Fibroblast of pulmonary artery (primary cell): ENCODE measurements at regions not wholly inside any gene's neighbourhood (a gene's known extent, or its start where the extent isn't known, plus 50 kb on each side); places are given as distances from the start of the nearest gene placed in this dataset.
A peak's percentile ranks its signal among the peaks of the same experiment; 100 is the strongest.

Source experiments
- DNase-seq: peaks from one replicate; pipeline ENCODE4 v3.0.0-alpha.2; 2010; ENCODE audit warnings: low read depth
- H3K4me3 ChIP-seq: replicated peaks from 2 replicates; pipeline ENCODE4 v1.5.1; 2011; ENCODE audit warnings: low read depth, mild to moderate bottlenecking, control low read depth, low read length, moderate library complexity
- TF ChIP-seq, protein P1 (sequence below): IDR thresholded peaks from 2 replicates; pipeline ENCODE4 v1.5.1; 2011; ENCODE audit warnings: mild to moderate bottlenecking, control low read depth, low read length, inconsistent platforms; ENCODE audit errors: missing control alignments

DNA sequence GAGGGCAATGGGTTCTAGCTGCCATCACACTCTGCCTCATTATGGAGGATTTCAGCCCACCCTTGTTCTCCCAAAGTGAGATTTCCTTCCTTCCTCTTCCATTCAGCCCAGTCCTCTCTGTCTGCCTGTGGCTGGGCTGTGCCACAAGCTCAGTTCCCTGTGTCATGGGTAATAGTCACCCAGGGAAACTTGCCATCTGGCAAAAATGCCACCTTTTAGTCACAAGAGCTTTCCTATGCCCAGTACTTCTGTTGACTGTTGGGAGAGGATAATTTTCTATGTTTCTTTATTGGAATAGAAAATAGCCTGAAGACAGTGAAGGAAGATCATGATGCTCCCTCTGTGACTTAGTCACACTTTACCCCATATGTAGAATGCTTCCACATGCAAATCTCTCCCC, 71.4 kb downstream of the TLR4 start:
- H3K4me3 ChIP-seq = no peak overlapping the region
- no peak for DNase-seq
- TF ChIP-seq, protein P1, sequence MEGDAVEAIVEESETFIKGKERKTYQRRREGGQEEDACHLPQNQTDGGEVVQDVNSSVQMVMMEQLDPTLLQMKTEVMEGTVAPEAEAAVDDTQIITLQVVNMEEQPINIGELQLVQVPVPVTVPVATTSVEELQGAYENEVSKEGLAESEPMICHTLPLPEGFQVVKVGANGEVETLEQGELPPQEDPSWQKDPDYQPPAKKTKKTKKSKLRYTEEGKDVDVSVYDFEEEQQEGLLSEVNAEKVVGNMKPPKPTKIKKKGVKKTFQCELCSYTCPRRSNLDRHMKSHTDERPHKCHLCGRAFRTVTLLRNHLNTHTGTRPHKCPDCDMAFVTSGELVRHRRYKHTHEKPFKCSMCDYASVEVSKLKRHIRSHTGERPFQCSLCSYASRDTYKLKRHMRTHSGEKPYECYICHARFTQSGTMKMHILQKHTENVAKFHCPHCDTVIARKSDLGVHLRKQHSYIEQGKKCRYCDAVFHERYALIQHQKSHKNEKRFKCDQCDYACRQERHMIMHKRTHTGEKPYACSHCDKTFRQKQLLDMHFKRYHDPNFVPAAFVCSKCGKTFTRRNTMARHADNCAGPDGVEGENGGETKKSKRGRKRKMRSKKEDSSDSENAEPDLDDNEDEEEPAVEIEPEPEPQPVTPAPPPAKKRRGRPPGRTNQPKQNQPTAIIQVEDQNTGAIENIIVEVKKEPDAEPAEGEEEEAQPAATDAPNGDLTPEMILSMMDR = no peak

DNA sequence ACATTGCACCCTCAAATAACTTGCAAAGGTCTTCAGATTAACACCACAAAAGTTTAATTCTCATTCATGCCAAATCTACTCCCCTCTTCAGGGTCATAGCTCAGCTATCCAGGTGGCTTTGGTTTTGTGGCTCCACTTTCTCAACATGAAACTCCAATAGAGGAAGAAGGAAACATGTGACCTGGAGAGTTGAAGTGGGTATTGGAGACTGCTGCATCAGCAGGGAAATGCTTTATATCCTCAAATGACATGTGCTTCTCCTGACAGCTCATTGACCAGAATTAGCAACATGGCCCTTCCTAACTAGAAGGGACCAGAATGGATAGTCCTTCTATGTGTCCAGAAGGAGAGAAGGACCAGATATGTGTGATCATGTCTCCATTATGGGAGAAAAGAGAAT, 73.6 kb downstream of the TLR4 start:
- no peak for DNase-seq
- no peak overlapping the region for H3K4me3 ChIP-seq
- TF ChIP-seq, protein P1 = no peak

DNA sequence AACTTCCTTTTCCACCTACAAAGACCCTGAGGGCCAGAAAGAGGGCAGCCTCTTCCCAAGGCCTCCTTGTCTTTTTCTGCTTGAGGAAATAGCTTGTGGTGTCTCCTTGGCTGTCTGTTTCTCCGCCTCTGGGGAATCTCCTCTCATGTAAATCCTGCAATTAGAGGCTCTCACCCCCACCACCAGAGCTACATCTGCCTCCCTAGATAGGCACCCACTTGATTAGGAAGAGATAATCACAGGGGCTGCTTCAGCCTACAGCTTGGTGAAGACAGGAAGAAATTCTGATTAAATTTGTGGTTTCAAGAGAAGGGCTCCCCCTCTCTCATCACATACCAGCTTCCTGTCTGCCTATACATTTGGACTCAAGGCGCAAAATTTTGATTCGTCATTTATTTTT, 75.6 kb downstream of the TLR4 start:
- H3K4me3 ChIP-seq = no peak overlapping the region
- DNase-seq = no peak
- TF ChIP-seq, protein P1 = no peak

DNA sequence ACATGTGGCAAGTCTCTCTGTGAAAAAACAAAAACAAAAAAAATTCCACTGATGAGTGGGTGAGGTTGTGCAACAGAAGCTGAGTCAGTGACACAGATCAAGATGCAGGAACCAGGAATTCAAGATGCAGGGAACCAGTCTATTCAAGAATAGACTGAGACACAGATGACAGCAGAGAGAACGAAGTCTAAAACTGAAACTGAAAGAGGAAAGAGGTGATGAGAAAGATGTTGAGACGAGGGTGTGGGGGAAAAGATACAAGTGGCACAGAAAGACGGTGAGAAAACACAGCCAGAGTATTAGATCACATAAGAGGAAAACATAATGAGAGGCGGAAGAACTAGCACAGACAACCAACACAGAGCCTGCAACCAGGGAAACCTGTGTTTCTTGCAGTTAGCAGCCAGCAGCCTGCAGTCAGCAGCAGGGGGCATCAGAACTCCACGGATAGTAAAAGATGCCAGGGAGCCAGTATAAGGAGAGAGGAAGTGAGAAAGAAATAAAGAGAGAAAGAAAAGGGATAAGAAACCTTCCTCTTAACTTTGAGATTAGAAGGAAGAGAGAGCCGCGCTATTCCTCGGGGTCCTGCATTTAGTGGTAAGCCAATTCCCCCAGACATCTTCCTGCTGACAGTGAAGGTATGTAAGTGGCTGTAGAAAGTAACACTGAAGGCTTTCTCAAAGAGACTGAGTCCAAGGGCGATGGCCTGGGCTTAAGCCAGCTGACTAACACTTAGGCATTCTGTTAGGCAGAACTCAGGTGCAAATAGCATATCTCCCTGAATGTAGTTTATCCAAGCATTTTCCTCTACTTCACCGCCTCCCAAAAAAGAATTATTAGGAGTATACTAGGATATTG, 79.0 kb downstream of the TLR4 start:
- peak overlapping the region; percentile 60 for H3K4me3 ChIP-seq
- peak; percentile 73 for DNase-seq
- TF ChIP-seq, protein P1 = peak; percentile 79

DNA sequence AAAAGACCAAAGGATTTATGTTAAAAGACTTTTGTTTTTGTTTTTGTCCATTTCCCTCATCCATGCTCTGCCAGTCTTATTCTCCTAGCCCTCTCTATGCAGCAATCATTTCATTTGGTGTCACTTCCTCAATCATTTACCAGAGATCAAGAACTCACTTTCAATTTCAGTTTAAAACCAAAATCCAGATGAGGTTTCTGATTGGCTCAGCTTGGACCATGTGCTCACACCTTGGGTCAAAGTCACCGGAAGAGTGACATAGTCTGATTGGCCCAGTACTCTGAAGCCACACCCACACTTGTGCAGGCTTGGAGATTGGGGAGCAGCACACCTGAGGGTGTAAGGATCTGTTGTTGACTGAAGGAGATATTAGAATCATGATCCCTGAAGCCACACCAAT, 79.6 kb downstream of the TLR4 start:
- H3K4me3 ChIP-seq = no peak overlapping the region
- TF ChIP-seq, protein P1 = no peak
- no peak for DNase-seq

DNA sequence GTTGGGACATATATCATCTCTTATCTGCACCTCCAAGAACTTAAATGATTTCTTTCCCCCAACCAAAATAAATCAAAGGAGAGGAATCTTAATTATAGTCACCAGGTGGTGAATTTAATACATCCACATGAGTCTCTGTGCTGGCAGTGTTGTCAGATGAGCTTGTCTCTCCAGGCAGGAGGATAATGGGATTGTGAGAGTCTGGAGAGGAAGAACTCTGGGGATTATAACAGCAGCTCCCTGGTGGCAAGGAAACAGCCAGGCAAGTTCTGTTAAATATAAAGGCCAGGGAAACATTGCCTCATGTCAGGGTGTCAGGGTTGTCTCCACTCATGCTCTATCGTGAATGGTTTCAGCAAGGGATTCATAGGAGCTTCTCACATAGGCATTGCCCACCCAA, 80.8 kb downstream of the TLR4 start:
- no peak for DNase-seq
- H3K4me3 ChIP-seq = no peak overlapping the region
- TF ChIP-seq, protein P1 = no peak

DNA sequence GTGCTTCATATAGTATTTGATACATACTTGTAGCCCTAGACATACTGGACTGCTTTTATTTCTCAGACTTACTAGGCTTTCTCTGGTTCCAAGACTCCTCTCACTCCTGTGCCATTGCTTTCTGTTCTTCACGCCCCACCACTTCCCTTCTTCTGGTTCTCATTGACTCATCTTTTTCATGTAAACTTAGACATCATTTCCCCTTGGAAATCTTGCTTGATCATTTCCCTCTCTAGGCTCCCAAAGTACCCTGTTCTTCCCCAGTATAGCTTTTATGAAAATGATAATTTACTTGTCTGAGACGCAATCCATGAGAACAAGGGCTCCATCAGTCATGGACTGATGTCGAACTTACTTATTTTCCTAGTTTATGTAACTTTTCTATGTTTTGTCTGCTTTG, 83.5 kb downstream of the TLR4 start:
- TF ChIP-seq, protein P1 = no peak
- H3K4me3 ChIP-seq = no peak overlapping the region
- DNase-seq = no peak
